HuH-7 (cell line): ENCODE measurements at regions not wholly inside any gene's neighbourhood (a gene's known extent, or its start where the extent isn't known, plus 50 kb on each side); places are given as distances from the start of the nearest gene placed in this dataset.
"Not testable (repeated sequence)": the region's sequence is repeated elsewhere in the genome, so short reads cannot be mapped to it uniquely, and the experiment has no call there.

ENCODE experiments used
- DNase-seq: peaks from one replicate; pipeline ENCODE4 v3.0.0; 2011; ENCODE audit warnings: low spot score

GRCh38 chr6:4378319-4378996, 243.1 kb upstream of the ECI2 start:
- no peak for DNase-seq

- DNase-seq, result no peak
Observed at GRCh38 chr6:4377603-4378002, 242.2 kb upstream of the ECI2 start.

GRCh38 chr6:4374216-4374615, 238.8 kb upstream of the ECI2 start:
- DNase-seq, result no peak

- DNase-seq, result no peak
Observed at GRCh38 chr6:4372866-4373265, 237.5 kb upstream of the ECI2 start.

- DNase-seq, result no peak
Observed at GRCh38 chr6:4371207-4371921, 236.0 kb upstream of the ECI2 start.

DNA sequence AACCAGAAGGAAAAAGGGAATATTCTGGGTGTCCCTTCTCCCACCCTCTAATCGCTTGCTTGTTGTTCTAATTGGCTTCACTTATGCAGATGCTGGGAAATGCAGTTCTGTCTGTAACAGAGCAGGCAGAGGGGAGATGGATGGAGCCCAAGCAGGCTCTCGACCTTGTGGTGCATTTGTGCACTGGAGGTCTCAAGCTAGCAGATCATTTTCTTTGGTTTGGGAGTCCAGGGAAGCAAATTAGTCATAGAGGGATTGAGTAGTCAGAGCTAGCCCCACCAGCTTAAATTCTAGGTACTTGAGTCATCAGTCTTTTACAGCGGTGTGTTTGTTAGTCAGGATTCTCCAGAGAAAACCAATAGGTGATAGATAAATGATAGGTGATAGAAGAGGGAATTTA, 234.7 kb upstream of the ECI2 start:
- DNase-seq, result no peak

DNA sequence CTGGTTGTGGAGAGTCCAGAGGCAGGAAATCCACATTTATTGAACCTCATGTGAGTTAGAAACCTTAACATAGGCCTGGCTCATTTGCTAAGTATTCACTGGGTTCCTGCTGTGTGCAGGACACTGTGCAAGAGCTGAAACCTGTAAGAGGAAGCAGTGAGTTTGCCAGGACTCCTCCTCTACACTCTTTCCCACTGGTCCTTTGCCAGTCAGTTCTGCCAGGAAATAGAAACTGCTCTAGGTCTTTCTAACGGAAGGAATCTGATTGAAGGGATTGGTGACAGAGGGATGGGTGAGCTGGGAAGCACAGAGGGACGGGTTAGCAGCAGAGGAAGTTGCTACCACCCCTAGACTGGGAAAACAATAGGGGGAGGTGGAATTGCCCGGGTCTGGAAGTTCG, 234.2 kb upstream of the ECI2 start:
- DNase-seq, result no peak

- no peak for DNase-seq
Observed at GRCh38 chr6:4368649-4369048, 233.3 kb upstream of the ECI2 start.

- no peak for DNase-seq
Observed at GRCh38 chr6:4367643-4368042, 232.3 kb upstream of the ECI2 start.

DNA sequence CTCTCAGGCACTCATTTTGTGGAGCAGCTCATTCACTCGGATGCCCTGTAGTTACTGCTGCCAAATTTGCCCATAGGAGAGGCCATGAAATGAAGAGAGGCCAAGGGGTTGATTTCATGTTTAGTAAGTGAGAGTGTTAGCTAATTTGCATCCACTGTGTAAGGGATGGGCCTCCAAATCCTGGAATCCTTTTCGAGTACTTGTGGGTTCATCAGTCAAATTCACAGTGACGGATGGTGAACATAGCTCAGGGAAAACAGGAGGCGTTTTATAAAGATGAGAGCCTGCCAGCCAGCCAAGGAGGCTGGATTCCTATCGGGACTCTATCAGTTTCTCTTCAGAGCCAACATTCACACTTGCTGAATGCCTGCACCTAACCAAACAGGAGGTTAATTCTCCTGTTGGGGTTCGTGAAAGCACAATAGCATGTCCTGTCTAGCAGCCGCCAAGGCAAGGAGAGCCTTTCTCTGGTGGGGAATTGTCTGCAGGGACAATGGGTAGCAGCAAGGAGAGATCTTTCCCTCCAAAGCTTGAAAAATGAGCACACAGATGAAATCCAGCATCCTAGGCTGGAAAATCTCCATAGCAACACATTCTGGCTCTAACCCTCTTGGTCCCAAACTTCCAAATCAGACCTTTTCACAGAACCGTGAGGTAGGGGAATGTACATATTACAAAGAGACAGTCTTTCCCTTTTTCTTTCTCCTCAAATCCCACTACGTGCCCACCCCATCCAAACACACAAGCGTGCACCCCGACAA, 231.4 kb upstream of the ECI2 start:
- DNase-seq, result no peak

GRCh38 chr6:4365686-4366085, 230.3 kb upstream of the ECI2 start:
- no peak for DNase-seq

DNA sequence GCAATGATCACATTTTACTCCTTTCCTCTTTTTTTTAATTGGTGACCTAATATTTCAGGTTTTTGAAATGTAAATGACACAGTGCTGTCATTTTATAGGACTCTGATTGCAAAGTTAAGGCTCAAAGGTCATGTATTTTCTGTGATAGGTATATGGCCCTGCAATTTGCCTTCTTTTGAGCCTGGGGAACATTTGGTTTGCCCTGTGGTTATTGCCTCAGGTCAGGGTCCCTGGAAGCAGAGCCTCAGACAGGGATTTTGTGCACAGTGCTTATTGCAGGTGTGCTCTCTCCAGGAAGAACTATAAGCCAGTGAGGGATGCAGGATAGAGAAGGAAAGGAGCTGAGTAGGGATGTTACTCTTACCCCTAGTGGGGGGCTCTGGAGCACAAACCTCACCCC, 229.3 kb upstream of the ECI2 start:
- DNase-seq, result no peak

DNA sequence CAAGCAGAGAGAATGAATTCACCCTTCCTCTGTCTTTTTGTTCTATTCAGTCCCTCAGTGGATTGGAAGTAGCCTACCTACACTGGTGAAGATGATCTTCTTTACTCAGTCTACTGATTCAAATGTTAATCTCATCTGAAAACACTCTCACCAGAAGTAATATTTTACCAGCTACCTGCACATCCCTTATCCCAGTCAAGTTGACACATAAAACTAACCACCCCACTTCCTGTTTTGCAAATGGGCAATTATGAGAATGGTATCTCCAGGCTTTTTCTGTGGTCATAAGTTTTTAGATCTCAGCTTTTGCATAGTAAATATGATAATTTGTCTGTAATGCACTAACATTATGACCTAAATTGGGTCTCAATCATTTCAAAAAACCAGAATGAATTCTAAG, 228.8 kb upstream of the ECI2 start:
- DNase-seq, result no peak

- DNase-seq, result no peak
Observed at GRCh38 chr6:4363656-4364055, 228.3 kb upstream of the ECI2 start.

- DNase-seq, result no peak
Observed at GRCh38 chr6:4362326-4362725, 227.0 kb upstream of the ECI2 start.

DNA sequence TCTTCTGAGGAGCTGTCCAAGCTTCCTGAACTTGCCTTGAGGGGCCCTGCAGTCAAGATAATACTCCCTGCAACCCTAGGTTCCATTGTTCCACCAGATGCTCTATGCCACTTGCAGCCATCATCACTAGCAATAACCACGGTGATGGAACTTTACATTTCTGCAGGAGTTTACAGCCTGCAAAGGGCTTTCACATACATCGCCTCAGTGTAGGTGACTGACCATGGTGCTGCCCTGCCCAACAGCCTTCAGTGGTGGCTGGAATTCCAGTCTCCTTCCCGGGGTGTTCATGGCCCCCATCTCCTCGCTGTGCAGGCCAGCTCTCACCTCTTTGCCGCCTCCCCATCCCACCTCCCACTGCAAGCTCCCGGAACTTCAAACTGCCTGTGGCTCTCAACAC, 225.5 kb upstream of the ECI2 start:
- DNase-seq, result no peak

- DNase-seq, result no peak
Observed at GRCh38 chr6:4359108-4359730, 223.8 kb upstream of the ECI2 start.

DNA sequence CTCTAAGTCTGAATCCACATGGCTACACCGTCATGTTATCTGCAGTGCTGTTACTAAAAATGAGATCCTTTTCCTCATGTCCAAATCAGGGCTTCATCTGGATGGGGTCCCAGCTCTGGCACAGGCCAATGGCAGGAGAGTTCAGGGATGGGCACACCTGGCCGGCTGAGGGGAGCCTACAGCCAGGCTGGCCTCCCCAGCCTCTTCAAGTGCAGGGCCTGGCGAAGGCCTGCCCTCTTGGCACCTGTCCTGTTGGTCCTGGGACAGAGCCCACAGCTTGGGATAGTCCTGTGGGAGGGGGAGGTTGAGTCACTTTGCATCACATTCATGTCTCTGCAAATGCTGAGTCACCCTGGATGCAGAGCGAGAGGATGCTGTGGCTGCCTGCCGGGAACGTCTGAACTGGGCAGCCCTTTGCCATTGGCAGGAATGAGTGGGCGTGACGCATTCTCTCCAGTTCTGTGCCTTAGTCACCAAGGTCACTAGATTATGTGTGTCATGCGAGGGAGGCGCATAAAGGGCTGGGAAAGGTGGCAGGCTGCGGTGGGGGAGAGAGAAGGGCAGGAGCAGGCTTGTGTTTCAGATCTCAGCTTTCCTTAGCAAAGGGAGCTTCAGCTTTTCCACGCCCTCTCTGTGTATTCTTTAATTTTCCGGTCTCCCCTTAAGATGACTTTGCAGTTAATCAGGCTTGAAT, 223.2 kb upstream of the ECI2 start:
- DNase-seq, result no peak

DNA sequence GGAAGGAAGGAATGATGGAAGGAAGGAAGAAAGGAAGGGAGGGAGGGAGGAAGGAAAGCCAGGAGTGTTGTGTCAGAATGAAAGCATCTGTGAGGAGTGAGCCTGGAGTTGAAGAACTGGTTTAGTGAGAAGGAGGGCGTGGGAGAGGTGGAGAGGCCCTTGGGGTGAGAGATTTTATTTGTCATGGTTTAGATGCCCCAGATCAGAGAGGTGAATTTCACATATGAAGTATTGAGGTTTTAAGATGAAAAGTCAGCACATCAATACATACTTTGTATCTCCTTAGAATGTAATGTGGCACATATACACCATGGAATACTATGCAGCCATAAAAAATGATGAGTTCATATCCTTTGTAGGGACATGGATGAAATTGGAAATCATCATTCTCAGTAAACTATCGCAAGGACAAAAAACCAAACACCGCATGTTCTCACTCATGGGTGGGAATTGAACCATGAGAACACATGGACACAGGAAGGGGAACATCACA, 222.3 kb upstream of the ECI2 start:
- DNase-seq, result not testable (repeated sequence)

GRCh38 chr6:4356899-4357659, 221.7 kb upstream of the ECI2 start:
- DNase-seq, result no peak

DNA sequence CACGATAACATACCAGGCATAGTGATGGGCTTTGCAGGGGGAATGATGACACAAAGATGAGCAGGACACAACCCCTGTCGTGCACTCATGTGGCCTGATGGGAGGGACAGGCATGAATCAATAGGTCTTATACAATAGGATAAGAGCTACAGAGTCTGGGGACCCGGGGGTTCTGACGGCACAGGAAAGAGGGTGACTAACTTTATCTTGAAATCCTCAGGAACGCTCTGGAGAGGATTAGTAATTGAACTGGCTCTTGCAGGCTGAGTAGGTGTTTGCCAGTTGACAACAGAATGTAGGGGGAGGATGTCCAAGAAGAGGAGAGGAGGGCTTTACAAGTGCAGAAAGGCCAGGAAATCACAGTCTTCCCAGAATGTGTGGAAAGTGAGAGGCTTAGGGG, 219.9 kb upstream of the ECI2 start:
- DNase-seq, result no peak
